ENCODE measurements at regions not wholly inside any gene's neighbourhood (a gene's known extent, or its start where the extent isn't known, plus 50 kb on each side); places are given as distances from the start of the nearest gene placed in this dataset.

DNA sequence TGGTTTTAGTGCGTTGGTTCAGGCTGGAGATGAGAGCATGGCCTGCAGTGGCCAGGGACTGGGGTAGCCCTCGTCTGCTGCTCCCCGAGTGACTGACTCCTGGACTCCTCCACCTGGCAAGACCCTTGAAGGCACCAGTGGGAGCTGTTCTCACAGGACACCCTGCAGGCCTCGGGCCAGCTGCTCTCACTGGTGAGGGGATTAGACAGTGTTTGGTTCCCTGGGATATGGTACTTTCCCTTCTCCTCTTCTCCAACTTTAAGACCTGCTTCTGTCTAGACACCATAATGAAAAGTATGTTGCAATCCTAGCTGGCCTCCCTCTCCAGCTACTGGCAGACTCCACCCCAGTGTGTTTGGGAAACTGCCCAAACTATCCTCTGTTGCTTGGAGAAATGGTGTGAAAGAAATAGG, 168.8 kb upstream of the CADM1 start:
- H3K4me1 ChIP-seq (ENCODE audit: control insufficient read depth, insufficient read depth, low read length) = peaks cover 9% of the 10 kb centered on the region

DNA sequence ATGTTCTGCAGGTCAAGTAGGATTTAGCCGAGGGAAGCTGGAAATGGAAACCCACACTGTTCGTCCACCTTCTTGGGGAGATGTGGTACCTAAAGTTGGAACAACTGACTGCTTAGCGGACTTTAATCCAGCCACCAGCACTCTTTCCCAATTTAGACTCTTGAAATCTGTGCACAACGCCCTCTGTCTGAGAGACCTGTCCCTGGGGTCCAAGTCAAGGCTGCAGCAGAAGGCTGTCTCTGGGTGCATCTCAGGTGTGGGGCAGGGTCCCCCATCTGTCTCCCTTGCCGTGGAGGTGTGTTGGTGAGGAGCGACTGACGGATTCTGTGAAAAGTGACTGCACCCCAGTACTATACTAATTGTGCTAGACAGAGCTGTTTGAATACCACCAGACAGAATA, 168.2 kb upstream of the CADM1 start:
- H3K4me3 ChIP-seq (ENCODE audit: low read length in 2 of 2) = no peak overlapping the region
- no peaks in the 10 kb centered on the region for H3K9me3 ChIP-seq (ENCODE audit: control insufficient read depth in 2 of 2, low read length in 2 of 2)
- no peak overlapping the region for H3K9ac ChIP-seq (ENCODE audit: low read length in 2 of 2)
- no peaks in the 10 kb centered on the region for H3K27me3 ChIP-seq (ENCODE audit: control insufficient read depth in 1 of 2, insufficient read depth in 2 of 2, low read length in 2 of 2)
- peaks cover 9% of the 10 kb centered on the region for H3K4me1 ChIP-seq (ENCODE audit: control insufficient read depth, insufficient read depth, low read length)
- H3K27ac ChIP-seq (ENCODE audit: low read length) = no peak overlapping the region
- H3K36me3 ChIP-seq (ENCODE audit: control insufficient read depth in 2 of 2, insufficient read depth in 2 of 2, low read length in 2 of 2) = no peaks in the 10 kb centered on the region

More for the DNA sequence above, 168.8 kb upstream of the CADM1 start:
- no peaks in the 10 kb centered on the region for H3K9me3 ChIP-seq (ENCODE audit: control insufficient read depth in 2 of 2, low read length in 2 of 2)
- no peak overlapping the region for H3K4me3 ChIP-seq (ENCODE audit: low read length in 2 of 2)
- H3K27me3 ChIP-seq (ENCODE audit: control insufficient read depth in 1 of 2, insufficient read depth in 2 of 2, low read length in 2 of 2) = no peaks in the 10 kb centered on the region
- no peak overlapping the region for H3K9ac ChIP-seq (ENCODE audit: low read length in 2 of 2)
- no peak overlapping the region for H3K27ac ChIP-seq (ENCODE audit: low read length)
- no peaks in the 10 kb centered on the region for H3K36me3 ChIP-seq (ENCODE audit: control insufficient read depth in 2 of 2, insufficient read depth in 2 of 2, low read length in 2 of 2)

DNA sequence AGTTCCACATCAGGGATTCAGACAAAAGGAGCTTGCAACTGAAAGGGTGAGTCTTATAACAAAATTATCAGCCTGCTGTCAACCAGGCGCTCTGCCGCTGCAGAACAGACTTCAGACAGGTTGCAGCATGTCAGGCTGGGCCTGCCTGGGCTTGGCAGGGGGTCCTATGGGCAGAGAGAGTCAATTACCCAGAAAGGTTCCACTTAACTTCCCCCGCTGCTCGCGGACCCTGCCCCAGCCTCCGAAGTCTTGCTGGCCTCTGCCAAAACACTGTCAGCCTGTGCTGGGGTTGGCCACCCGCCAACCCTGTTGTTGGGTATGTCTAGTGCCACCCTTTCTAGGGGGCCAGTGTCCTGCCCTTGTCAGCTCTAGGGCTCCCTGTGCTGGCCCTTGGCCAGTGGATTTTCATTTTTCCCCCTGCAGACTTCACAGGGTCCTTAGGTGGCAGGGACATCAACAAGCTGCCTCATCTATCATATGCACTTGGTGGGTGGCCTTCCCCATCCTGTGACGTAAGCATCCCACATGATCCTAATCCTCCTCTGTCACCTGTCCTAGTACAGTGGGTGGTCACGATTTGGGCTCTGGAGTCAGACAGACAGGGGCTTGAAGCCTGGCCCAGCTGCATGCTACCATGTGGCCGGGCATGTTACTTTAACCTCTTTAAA, 166.5 kb upstream of the CADM1 start:
- no peaks in the 10 kb centered on the region for H3K36me3 ChIP-seq (ENCODE audit: control insufficient read depth in 2 of 2, insufficient read depth in 2 of 2, low read length in 2 of 2)
- H3K9ac ChIP-seq (ENCODE audit: low read length in 2 of 2) = no peak overlapping the region
- no peaks in the 10 kb centered on the region for H3K27me3 ChIP-seq (ENCODE audit: control insufficient read depth in 1 of 2, insufficient read depth in 2 of 2, low read length in 2 of 2)
- no peak overlapping the region for H3K27ac ChIP-seq (ENCODE audit: low read length)
- H3K4me1 ChIP-seq (ENCODE audit: control insufficient read depth, insufficient read depth, low read length) = peaks cover 9% of the 10 kb centered on the region
- H3K4me3 ChIP-seq (ENCODE audit: low read length in 2 of 2) = no peak overlapping the region
- no peaks in the 10 kb centered on the region for H3K9me3 ChIP-seq (ENCODE audit: control insufficient read depth in 2 of 2, low read length in 2 of 2)

DNA sequence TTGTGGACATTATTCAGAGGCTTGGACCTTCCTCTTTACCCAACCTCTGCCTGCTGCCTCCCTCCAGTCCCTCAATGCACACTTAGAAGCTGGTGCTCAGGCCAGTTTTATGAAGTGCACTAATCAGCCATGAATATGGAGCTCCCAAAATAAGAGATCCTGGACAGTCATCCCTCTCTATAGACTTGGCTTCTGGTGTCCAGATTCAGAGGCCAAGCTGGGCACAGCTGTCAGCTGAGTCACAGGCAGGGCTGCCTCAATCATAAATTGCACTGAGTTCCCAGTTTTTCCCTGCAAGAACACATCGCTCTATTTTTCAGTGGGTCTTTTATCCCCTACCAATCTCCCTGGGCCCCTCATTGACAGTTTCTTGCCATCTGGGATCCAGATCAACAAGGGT, 161.7 kb upstream of the CADM1 start:
- Histone ChIP-seq H3K9ac (ENCODE audit: low read length in 2 of 2) (no peak overlapping the region), H3K36me3 (ENCODE audit: control insufficient read depth in 2 of 2, insufficient read depth in 2 of 2, low read length in 2 of 2) (no peaks in the 10 kb centered on the region), H3K4me1 (ENCODE audit: control insufficient read depth, insufficient read depth, low read length) (no peaks in the 10 kb centered on the region), H3K4me3 (ENCODE audit: low read length in 2 of 2) (no peak overlapping the region), H3K27me3 (ENCODE audit: control insufficient read depth in 1 of 2, insufficient read depth in 2 of 2, low read length in 2 of 2) (peaks cover under 1 to 5% of the 10 kb centered on the region in 2 donors), H3K9me3 (ENCODE audit: control insufficient read depth in 2 of 2, low read length in 2 of 2) (no peaks in the 10 kb centered on the region), H3K27ac (ENCODE audit: low read length) (no peak overlapping the region)

DNA sequence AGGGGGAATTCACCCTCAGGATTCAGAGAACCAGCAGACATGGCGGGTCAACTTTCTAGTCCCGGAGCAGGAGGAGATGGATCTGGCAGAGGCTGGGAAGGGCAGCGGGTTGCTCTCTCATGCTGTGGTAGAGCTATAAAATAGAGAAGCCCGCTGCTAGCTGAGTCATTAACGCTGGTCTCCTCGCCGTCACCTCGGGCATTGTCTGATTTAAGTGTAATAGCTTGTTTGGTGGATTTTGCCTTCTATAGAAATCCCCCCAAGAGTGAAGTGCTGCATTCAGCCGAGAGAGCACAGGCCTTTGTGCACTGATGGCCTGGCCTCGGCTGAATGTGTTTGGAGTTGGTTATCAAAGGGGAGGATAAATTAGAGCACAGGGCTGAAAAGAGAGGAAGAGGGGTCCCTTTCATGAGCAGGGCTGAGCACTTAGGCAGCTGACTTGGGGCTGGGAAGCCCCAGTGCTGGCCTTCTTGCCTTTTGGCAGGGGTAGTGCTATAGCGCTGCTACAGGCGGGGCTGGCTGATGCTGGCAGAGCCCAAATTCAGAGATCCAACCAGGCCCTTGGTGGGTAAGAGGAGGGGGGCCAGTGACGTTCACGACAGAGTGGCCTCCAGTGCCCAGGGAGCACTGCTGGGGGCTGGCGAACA, 161.1 kb upstream of the CADM1 start:
- Histone ChIP-seq H3K9me3 (ENCODE audit: control insufficient read depth in 2 of 2, low read length in 2 of 2) (no peaks in the 10 kb centered on the region), H3K27ac (ENCODE audit: low read length) (no peak overlapping the region), H3K4me1 (ENCODE audit: control insufficient read depth, insufficient read depth, low read length) (no peaks in the 10 kb centered on the region), H3K36me3 (ENCODE audit: control insufficient read depth in 2 of 2, insufficient read depth in 2 of 2, low read length in 2 of 2) (no peaks in the 10 kb centered on the region), H3K4me3 (ENCODE audit: low read length in 2 of 2) (no peak overlapping the region), H3K9ac (ENCODE audit: low read length in 2 of 2) (no peak overlapping the region), H3K27me3 (ENCODE audit: control insufficient read depth in 1 of 2, insufficient read depth in 2 of 2, low read length in 2 of 2) (peaks cover 7 to 12% of the 10 kb centered on the region in 2 donors)

DNA sequence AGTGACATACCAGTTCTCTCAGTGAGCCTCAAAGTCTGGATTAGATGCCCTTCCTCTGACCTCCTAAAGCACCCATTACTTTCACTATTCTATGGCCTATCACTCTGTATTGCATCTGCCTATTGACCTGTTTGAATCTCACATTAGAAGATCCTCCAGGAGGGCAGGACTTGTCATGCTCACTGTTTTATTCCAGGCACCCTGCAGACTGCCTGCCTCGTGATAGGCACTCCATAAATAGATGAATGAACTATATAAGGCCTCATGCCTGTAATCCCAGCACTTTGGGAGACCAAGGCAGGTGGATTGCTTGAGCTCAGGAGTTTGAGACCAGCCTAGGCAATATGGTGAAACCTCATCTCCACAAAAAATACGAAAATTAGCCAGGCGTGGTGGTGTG, 160.1 kb upstream of the CADM1 start:
- Histone ChIP-seq H3K36me3 (ENCODE audit: control insufficient read depth in 2 of 2, insufficient read depth in 2 of 2, low read length in 2 of 2) (no peaks in the 10 kb centered on the region), H3K27ac (ENCODE audit: low read length) (no peak overlapping the region), H3K27me3 (ENCODE audit: control insufficient read depth in 1 of 2, insufficient read depth in 2 of 2, low read length in 2 of 2) (peaks cover 16 to 18% of the 10 kb centered on the region in 2 donors), H3K9me3 (ENCODE audit: control insufficient read depth in 2 of 2, low read length in 2 of 2) (no peaks in the 10 kb centered on the region), H3K4me3 (ENCODE audit: low read length in 2 of 2) (no peak overlapping the region), H3K9ac (ENCODE audit: low read length in 2 of 2) (no peak overlapping the region), H3K4me1 (ENCODE audit: control insufficient read depth, insufficient read depth, low read length) (peaks cover 8% of the 10 kb centered on the region)

DNA sequence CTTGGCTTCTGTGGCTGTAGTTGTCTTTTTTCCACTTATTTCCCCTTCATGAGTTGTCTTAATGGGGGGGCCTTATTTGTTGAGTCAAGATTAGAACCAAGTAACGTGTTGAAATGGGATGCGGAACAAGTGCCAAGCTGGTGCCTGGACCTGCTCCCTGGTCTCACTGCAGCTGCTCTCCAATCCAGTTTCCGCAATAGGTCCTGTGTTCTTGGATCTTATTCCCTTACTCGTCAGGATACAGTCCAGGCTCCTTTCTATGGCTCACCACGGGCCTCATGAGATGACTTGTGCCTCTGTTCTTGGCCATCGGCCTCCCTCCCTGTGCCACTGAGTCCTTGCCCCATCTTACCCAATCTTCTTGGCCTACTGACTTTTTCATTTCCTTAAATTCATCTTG, 159.6 kb upstream of the CADM1 start:
- H3K9ac ChIP-seq (ENCODE audit: low read length in 2 of 2) = no peak overlapping the region
- H3K4me1 ChIP-seq (ENCODE audit: control insufficient read depth, insufficient read depth, low read length) = peaks cover 11% of the 10 kb centered on the region
- H3K27me3 ChIP-seq (ENCODE audit: control insufficient read depth in 1 of 2, insufficient read depth in 2 of 2, low read length in 2 of 2) = peaks cover 21 to 23% of the 10 kb centered on the region in 2 donors
- H3K4me3 ChIP-seq (ENCODE audit: low read length in 2 of 2) = no peak overlapping the region
- H3K27ac ChIP-seq (ENCODE audit: low read length) = no peak overlapping the region
- no peaks in the 10 kb centered on the region for H3K9me3 ChIP-seq (ENCODE audit: control insufficient read depth in 2 of 2, low read length in 2 of 2)
- no peaks in the 10 kb centered on the region for H3K36me3 ChIP-seq (ENCODE audit: control insufficient read depth in 2 of 2, insufficient read depth in 2 of 2, low read length in 2 of 2)

DNA sequence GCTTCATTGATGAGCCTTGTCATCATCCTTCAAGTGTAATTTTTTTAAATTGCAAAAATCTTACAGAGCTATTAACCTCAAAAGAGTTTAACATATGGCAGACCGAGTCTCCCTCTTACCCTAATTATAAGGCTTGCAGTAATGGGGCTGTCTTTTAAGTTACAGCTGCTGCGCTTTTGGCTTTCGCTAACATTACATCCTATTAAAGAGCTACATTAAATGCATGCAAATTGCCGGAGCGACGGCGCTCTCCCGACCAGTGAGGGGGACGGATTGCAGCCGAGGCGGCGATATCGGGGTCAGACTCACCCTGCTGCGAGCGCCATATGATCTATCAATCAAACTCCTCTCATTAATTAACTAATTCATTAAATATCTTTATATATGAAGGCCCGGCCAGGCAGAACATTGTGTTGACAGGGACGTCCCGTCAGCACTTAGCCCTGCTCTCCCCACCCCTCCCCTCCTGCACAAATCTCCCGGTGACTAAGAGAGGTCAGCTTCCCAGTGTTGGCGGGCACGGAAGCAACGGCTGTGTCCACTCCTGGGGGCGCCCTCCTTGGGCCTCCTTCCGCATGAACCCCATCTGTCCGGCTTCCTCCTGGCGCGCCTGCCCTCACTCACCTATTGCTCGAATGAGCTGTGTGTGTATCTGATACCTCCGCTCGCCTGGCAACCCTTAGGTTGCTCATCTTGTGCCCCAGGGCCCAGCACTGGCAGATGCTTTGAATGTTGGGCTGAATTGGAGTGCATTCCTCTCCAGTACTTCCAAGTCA, 156.0 kb upstream of the CADM1 start:
- no peak overlapping the region for H3K9ac ChIP-seq (ENCODE audit: low read length in 2 of 2)
- H3K4me1 ChIP-seq (ENCODE audit: control insufficient read depth, insufficient read depth, low read length) = peaks cover 11% of the 10 kb centered on the region
- H3K4me3 ChIP-seq (ENCODE audit: low read length in 2 of 2) = peak overlapping the region in 1 of 2 donors; percentile 69
- no peaks in the 10 kb centered on the region for H3K9me3 ChIP-seq (ENCODE audit: control insufficient read depth in 2 of 2, low read length in 2 of 2)
- peaks cover 22 to 28% of the 10 kb centered on the region in 2 donors for H3K27me3 ChIP-seq (ENCODE audit: control insufficient read depth in 1 of 2, insufficient read depth in 2 of 2, low read length in 2 of 2)
- no peak overlapping the region for H3K27ac ChIP-seq (ENCODE audit: low read length)
- no peaks in the 10 kb centered on the region for H3K36me3 ChIP-seq (ENCODE audit: control insufficient read depth in 2 of 2, insufficient read depth in 2 of 2, low read length in 2 of 2)

DNA sequence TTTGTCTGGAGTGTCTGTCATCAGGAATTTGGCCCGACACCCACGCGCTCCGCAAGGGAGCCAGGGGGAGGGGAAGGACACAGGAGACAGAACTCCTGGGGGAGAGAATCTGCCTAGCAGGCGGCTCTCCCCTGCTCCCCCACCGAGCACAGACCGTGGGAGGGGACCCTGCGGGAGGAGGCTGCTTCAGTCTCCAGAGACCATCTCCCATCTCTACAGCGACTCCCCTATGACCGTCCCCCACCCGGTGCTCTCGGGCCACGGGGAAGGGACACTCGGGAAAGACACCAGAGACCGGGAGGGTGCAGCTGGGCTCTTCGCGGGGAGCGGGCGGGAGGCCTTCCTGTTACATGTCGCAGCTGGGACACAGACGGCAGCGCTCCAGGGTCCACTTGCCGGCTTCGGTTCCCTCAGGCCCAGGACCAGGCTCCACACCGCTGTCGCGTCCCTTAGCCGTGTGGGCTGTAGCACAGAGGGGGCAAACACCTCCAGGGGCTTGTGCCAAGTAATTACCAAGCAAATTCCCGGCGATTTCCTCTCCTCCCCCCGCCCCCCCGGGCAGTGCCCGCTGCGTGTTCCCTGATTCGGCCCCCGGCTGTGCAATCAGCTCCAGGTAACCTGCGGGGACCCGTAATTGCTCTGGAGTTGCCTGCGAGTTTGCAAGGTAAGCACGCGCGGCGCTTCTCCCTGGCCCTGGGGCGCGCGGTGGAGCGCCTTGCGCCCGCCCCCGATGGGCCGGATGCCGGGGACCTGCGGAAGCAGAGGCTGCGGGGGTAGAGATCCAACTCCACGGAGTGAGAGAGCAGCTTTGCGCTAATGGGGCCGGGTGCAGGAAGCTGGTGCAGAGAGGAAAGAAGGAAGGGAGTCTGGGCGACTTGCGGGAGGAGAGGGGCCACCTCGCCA, 155.1 kb upstream of the CADM1 start:
- H3K4me1 ChIP-seq (ENCODE audit: control insufficient read depth, insufficient read depth, low read length) = peaks cover 11% of the 10 kb centered on the region
- peak overlapping the region; percentile 25 to 69 for H3K4me3 ChIP-seq (ENCODE audit: low read length in 2 of 2)
- H3K9me3 ChIP-seq (ENCODE audit: control insufficient read depth in 2 of 2, low read length in 2 of 2) = no peaks in the 10 kb centered on the region
- peaks cover 22 to 28% of the 10 kb centered on the region in 2 donors for H3K27me3 ChIP-seq (ENCODE audit: control insufficient read depth in 1 of 2, insufficient read depth in 2 of 2, low read length in 2 of 2)
- H3K27ac ChIP-seq (ENCODE audit: low read length) = no peak overlapping the region
- H3K36me3 ChIP-seq (ENCODE audit: control insufficient read depth in 2 of 2, insufficient read depth in 2 of 2, low read length in 2 of 2) = no peaks in the 10 kb centered on the region
- H3K9ac ChIP-seq (ENCODE audit: low read length in 2 of 2) = peak overlapping the region in 1 of 2 donors; percentile 9

DNA sequence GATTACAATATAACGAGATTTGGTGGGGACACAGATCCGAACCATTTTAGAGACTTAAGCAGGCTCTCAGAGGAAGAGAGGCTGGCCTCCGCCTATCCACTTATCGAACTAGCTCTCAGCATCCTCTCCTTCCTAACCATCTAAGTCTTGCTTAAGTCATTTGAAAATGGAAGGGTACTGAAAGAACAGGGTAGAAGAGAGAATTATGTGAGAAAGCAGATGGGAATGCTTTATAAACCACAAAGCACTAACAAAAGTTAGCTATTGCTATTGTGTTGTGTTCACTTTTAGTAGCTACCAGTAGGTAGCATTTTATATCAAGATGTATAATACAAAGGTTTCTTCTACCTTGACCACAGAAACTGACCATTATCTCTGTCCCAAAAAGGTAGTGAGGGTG, 153.4 kb upstream of the CADM1 start:
- Histone ChIP-seq H3K36me3 (ENCODE audit: control insufficient read depth in 2 of 2, insufficient read depth in 2 of 2, low read length in 2 of 2) (no peaks in the 10 kb centered on the region), H3K9ac (ENCODE audit: low read length in 2 of 2) (no peak overlapping the region), H3K27me3 (ENCODE audit: control insufficient read depth in 1 of 2, insufficient read depth in 2 of 2, low read length in 2 of 2) (peaks cover 22 to 34% of the 10 kb centered on the region in 2 donors), H3K9me3 (ENCODE audit: control insufficient read depth in 2 of 2, low read length in 2 of 2) (no peaks in the 10 kb centered on the region), H3K4me1 (ENCODE audit: control insufficient read depth, insufficient read depth, low read length) (peaks cover 11% of the 10 kb centered on the region), H3K27ac (ENCODE audit: low read length) (no peak overlapping the region), H3K4me3 (ENCODE audit: low read length in 2 of 2) (no peak overlapping the region)

Measured in stomach smooth muscle (tissue), 2 donors.